ENCODE measurements at regions not wholly inside any gene's neighbourhood (a gene's known extent, or its start where the extent isn't known, plus 50 kb on each side); places are given as distances from the start of the nearest gene placed in this dataset.

DNA sequence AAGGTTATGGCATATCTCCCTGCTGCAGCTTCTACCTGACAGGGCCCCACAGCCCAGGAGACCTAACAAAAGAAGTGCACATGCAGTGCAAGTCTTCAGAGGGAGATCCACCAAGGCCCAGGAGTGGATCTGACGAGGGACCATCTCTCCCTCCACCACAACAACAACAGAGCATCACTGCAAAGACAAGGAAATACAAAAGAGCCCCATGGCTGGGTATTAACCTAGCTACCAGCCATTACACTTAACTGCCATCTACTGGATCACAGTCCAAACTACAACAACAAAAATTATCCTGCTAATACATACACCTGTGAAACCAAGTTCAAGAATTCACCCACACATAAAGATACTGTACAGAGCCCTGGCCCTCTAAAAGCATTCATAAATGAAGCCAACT lies 280.2 kb upstream of the SLC7A11 start:
- DNase-seq (ENCODE audit: insufficient read length, low spot score, missing footprints) = no peak
- Histone ChIP-seq H4K20me1 (ENCODE audit: insufficient read depth, low read length) (no peaks in the 10 kb centered on the region), H3K4me2 (ENCODE audit: insufficient read depth, low read length) (no peak overlapping the region), H3K79me2 (ENCODE audit: insufficient read depth, low read length) (no peaks in the 10 kb centered on the region), H3K36me3 (ENCODE audit: insufficient read depth, low read length) (no peaks in the 10 kb centered on the region), H3K4me3 (ENCODE audit: insufficient read depth, low read length) (no peak overlapping the region), H3K27me3 (ENCODE audit: insufficient read depth, low read length) (peaks cover 4% of the 10 kb centered on the region), H3K27ac (ENCODE audit: low read depth, low read length) (no peak overlapping the region), H3K9me3 (ENCODE audit: low read depth, low read length) (no peaks in the 10 kb centered on the region), H2AFZ (ENCODE audit: low read length) (no peak overlapping the region), H3K4me1 (ENCODE audit: insufficient read depth, low read length) (no peaks in the 10 kb centered on the region)
- TF ChIP-seq, protein P1, sequence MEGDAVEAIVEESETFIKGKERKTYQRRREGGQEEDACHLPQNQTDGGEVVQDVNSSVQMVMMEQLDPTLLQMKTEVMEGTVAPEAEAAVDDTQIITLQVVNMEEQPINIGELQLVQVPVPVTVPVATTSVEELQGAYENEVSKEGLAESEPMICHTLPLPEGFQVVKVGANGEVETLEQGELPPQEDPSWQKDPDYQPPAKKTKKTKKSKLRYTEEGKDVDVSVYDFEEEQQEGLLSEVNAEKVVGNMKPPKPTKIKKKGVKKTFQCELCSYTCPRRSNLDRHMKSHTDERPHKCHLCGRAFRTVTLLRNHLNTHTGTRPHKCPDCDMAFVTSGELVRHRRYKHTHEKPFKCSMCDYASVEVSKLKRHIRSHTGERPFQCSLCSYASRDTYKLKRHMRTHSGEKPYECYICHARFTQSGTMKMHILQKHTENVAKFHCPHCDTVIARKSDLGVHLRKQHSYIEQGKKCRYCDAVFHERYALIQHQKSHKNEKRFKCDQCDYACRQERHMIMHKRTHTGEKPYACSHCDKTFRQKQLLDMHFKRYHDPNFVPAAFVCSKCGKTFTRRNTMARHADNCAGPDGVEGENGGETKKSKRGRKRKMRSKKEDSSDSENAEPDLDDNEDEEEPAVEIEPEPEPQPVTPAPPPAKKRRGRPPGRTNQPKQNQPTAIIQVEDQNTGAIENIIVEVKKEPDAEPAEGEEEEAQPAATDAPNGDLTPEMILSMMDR (IDR thresholded peaks at IDR 0.05; ENCODE audit: extremely low read depth, low read depth, low read length) = peak; percentile 58

DNA sequence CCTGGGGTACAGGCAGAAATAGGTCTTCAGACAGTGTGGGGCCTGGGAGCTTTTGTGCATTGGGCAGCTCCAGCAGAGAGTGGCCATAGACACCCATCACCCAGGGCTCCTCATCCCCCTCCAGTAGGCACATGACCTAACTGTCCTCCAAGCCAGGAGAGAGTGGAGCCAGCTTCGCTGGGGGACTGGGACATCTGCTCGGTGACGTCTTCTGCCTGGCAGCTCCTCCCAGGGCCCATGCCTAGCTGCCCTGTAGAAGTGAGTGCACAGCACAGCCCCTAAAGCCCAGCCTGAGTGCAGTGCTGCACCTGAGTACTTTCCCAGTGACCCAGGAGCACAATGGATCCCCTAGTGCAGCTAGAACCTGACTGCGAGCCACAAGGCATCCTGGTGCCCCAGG lies 279.7 kb upstream of the SLC7A11 start:
- TF ChIP-seq, protein P1 (IDR thresholded peaks at IDR 0.05; ENCODE audit: extremely low read depth, low read depth, low read length) = no peak
- H3K9me3 ChIP-seq (ENCODE audit: low read depth, low read length) = no peaks in the 10 kb centered on the region
- no peak overlapping the region for H2AFZ ChIP-seq (ENCODE audit: low read length)
- no peak for DNase-seq (ENCODE audit: insufficient read length, low spot score, missing footprints)
- no peak overlapping the region for H3K27ac ChIP-seq (ENCODE audit: low read depth, low read length)
- no peak overlapping the region for H3K4me2 ChIP-seq (ENCODE audit: insufficient read depth, low read length)
- H3K36me3 ChIP-seq (ENCODE audit: insufficient read depth, low read length) = no peaks in the 10 kb centered on the region
- H4K20me1 ChIP-seq (ENCODE audit: insufficient read depth, low read length) = no peaks in the 10 kb centered on the region
- no peak overlapping the region for H3K4me3 ChIP-seq (ENCODE audit: insufficient read depth, low read length)
- no peaks in the 10 kb centered on the region for H3K79me2 ChIP-seq (ENCODE audit: insufficient read depth, low read length)
- H3K27me3 ChIP-seq (ENCODE audit: insufficient read depth, low read length) = peaks cover 4% of the 10 kb centered on the region
- H3K4me1 ChIP-seq (ENCODE audit: insufficient read depth, low read length) = no peaks in the 10 kb centered on the region

DNA sequence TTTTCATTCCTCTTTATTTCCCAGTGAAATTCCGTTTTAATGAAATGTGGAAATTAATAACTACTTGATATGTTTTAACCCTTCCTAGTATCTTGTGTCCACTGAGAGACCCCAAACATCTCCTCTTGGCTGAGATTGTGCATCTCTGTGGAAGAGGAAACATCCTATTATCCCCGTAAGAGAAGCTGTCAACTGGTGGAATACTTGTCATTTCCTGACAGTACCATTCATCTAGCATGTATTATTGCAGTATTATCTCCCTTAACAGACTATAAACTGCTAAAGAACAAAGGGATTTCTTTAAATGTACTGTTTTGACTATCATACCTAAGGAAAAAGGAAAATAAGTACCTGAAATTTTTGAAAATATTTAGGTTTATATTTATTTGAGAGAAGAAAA lies 277.3 kb upstream of the SLC7A11 start:
- H3K9me3 ChIP-seq (ENCODE audit: low read depth, low read length) = no peaks in the 10 kb centered on the region
- no peaks in the 10 kb centered on the region for H4K20me1 ChIP-seq (ENCODE audit: insufficient read depth, low read length)
- H3K4me3 ChIP-seq (ENCODE audit: insufficient read depth, low read length) = no peak overlapping the region
- TF ChIP-seq, protein P1 (IDR thresholded peaks at IDR 0.05; ENCODE audit: extremely low read depth, low read depth, low read length) = no peak
- no peaks in the 10 kb centered on the region for H3K36me3 ChIP-seq (ENCODE audit: insufficient read depth, low read length)
- no peak overlapping the region for H3K4me2 ChIP-seq (ENCODE audit: insufficient read depth, low read length)
- H2AFZ ChIP-seq (ENCODE audit: low read length) = no peak overlapping the region
- no peaks in the 10 kb centered on the region for H3K4me1 ChIP-seq (ENCODE audit: insufficient read depth, low read length)
- no peaks in the 10 kb centered on the region for H3K79me2 ChIP-seq (ENCODE audit: insufficient read depth, low read length)
- no peaks in the 10 kb centered on the region for H3K27me3 ChIP-seq (ENCODE audit: insufficient read depth, low read length)
- no peak overlapping the region for H3K27ac ChIP-seq (ENCODE audit: low read depth, low read length)
- DNase-seq (ENCODE audit: insufficient read length, low spot score, missing footprints) = no peak

DNA sequence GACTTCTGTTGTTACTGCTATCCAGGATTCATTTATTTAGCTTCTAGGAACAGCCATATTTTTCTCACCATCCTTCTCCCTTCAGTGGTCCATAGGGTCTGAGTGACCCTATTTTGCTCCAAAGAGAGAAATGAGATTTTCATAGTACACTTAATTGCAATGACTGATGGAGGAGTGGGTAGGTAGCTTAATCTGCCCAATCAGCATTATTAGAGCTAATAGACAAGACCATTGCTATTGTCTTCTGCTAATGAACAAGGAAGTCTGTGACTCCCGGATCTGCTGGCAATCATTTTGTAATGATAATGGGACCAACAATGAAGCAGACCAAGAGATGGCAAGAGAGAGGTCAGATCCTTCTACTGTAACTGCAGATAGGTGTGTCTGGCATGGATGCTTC lies 271.4 kb upstream of the SLC7A11 start:
- DNase-seq (ENCODE audit: insufficient read length, low spot score, missing footprints) = no peak

More for the DNA sequence above, 271.4 kb upstream of the SLC7A11 start:
- TF ChIP-seq, protein P1 (IDR thresholded peaks at IDR 0.05; ENCODE audit: extremely low read depth, low read depth, low read length) = no peak
- H3K27ac ChIP-seq (ENCODE audit: low read depth, low read length) = no peak overlapping the region
- H3K4me2 ChIP-seq (ENCODE audit: insufficient read depth, low read length) = no peak overlapping the region
- H4K20me1 ChIP-seq (ENCODE audit: insufficient read depth, low read length) = no peaks in the 10 kb centered on the region
- no peaks in the 10 kb centered on the region for H3K36me3 ChIP-seq (ENCODE audit: insufficient read depth, low read length)
- no peak overlapping the region for H3K4me3 ChIP-seq (ENCODE audit: insufficient read depth, low read length)
- peaks cover 4% of the 10 kb centered on the region for H3K4me1 ChIP-seq (ENCODE audit: insufficient read depth, low read length)
- H3K27me3 ChIP-seq (ENCODE audit: insufficient read depth, low read length) = no peaks in the 10 kb centered on the region
- H3K9me3 ChIP-seq (ENCODE audit: low read depth, low read length) = no peaks in the 10 kb centered on the region
- no peaks in the 10 kb centered on the region for H3K79me2 ChIP-seq (ENCODE audit: insufficient read depth, low read length)
- no peak overlapping the region for H2AFZ ChIP-seq (ENCODE audit: low read length)
